ENCODE measurements at regions not wholly inside any gene's neighbourhood (a gene's known extent, or its start where the extent isn't known, plus 50 kb on each side); places are given as distances from the start of the nearest gene placed in this dataset.

DNA sequence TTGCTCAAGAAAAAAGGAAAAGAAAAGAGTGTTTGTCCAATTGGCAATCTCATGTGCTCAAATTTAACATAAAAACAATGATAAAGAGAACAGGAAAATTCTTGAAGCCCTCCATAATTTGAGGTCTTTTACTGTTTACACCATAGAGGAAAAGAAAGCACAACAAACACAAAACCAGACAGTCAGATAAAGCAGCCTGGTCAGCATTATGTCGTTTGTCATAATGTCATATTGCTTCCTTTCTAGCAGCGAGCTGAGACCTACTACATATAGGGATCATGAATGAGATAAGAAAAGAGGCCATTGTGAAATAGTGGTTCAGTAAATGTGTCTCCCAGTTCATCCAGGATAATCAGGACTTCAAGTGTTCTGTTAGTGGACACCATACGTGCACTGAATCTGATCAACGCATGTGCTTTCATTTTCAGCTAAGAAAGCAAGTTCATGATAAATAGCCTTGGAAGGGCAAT lies 64.7 kb upstream of the SELENOP start:
- TF ChIP-seq, protein P1, sequence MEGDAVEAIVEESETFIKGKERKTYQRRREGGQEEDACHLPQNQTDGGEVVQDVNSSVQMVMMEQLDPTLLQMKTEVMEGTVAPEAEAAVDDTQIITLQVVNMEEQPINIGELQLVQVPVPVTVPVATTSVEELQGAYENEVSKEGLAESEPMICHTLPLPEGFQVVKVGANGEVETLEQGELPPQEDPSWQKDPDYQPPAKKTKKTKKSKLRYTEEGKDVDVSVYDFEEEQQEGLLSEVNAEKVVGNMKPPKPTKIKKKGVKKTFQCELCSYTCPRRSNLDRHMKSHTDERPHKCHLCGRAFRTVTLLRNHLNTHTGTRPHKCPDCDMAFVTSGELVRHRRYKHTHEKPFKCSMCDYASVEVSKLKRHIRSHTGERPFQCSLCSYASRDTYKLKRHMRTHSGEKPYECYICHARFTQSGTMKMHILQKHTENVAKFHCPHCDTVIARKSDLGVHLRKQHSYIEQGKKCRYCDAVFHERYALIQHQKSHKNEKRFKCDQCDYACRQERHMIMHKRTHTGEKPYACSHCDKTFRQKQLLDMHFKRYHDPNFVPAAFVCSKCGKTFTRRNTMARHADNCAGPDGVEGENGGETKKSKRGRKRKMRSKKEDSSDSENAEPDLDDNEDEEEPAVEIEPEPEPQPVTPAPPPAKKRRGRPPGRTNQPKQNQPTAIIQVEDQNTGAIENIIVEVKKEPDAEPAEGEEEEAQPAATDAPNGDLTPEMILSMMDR (IDR thresholded peaks at IDR 0.05), result no peak
- TF ChIP-seq POLR2A (IDR thresholded peaks at IDR 0.05), result no peak

Measured in right lobe of liver (tissue), 4 donors.